Ovary (tissue), 3 donors: ENCODE measurements at regions not wholly inside any gene's neighbourhood (a gene's known extent, or its start where the extent isn't known, plus 50 kb on each side); places are given as distances from the start of the nearest gene placed in this dataset.

Experiments
- EP300 ChIP-seq: sonication (generic); formaldehyde crosslinking; IDR thresholded peaks from one replicate; pipeline ENCODE4 v1.6.1; 2017; ENCODE audit warnings: antibody characterized with exemption
- TF ChIP-seq, protein P1 (sequence below), 3 donors: fragments of 450-650 bp in 2 of 3; fragments of 200-600 bp in 1 of 3; IDR thresholded peaks; one replicate each; pipeline versions ENCODE4 v1.5.1 to v1.8.0; 2016 to 2022; ENCODE audit warnings: antibody characterized with exemption in 3 of 3, mild to moderate bottlenecking in 1 of 3
- donor health status: DM: no; HTN: no; CAD: no.

DNA sequence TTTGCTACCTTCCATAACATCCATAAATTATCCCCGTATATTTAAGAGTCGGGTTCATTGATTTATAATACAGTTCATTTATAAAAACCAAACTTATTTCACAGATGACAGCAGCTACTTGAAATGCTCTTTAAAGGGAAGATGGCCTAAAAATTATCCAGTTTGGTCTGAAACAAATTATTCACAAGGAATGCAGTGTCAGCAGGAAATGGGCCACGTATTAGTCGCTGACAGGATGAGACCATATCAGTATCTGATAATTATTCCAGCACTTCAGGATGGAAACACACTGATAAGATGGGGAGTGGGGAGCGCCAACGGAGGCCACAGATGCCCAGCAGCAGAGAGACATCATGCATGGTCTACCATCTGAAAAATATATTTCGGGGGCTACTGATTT, 60.5 kb upstream of the TMEM132D start:
- TF ChIP-seq EP300 = no peak
- TF ChIP-seq, protein P1, sequence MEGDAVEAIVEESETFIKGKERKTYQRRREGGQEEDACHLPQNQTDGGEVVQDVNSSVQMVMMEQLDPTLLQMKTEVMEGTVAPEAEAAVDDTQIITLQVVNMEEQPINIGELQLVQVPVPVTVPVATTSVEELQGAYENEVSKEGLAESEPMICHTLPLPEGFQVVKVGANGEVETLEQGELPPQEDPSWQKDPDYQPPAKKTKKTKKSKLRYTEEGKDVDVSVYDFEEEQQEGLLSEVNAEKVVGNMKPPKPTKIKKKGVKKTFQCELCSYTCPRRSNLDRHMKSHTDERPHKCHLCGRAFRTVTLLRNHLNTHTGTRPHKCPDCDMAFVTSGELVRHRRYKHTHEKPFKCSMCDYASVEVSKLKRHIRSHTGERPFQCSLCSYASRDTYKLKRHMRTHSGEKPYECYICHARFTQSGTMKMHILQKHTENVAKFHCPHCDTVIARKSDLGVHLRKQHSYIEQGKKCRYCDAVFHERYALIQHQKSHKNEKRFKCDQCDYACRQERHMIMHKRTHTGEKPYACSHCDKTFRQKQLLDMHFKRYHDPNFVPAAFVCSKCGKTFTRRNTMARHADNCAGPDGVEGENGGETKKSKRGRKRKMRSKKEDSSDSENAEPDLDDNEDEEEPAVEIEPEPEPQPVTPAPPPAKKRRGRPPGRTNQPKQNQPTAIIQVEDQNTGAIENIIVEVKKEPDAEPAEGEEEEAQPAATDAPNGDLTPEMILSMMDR (IDR thresholded peaks at IDR 0.05) = no peak
